IMR-90 (cell line): ENCODE measurements at regions not wholly inside any gene's neighbourhood (a gene's known extent, or its start where the extent isn't known, plus 50 kb on each side); places are given as distances from the start of the nearest gene placed in this dataset.

Experiments used
- CTCF ChIP-seq: conservative IDR thresholded peaks from 2 replicates; pipeline ENCODE4 v1.5.1; 2012; ENCODE audit warnings: mild to moderate bottlenecking, low read depth, low read length, improper control_type of control experiment
- ELK1 ChIP-seq: fragments of 150-350 bp; IDR thresholded peaks from 2 replicates; pipeline ENCODE4 v1.6.1; 2016; ENCODE audit warnings: low read depth, mild to moderate bottlenecking, low read length, moderate library complexity, borderline replicate concordance
- POLR2A ChIP-seq: IDR thresholded peaks from 2 replicates; pipeline ENCODE4 v1.6.1; 2012; ENCODE audit warnings: mild to moderate bottlenecking, low read depth, low read length
- RFX5 ChIP-seq: IDR thresholded peaks from 2 replicates; pipeline ENCODE4 v1.8.0; 2012; ENCODE audit warnings: low read depth, mild to moderate bottlenecking, low read length, moderate library complexity
- USF2 ChIP-seq: fragments of 150-350 bp; IDR thresholded peaks from 2 replicates; pipeline ENCODE4 v1.6.1; 2017; ENCODE audit warnings: mild to moderate bottlenecking, antibody characterized with exemption, low read length, low read depth

GRCh38 chr2:173574324-173575112 lies 219.8 kb downstream of the CDCA7 start:
- TF ChIP-seq POLR2A: no peak
- no peak for TF ChIP-seq CTCF
- no peak for TF ChIP-seq RFX5
- TF ChIP-seq ELK1: no peak
- no peak for TF ChIP-seq USF2
